ENCODE measurements at regions not wholly inside any gene's neighbourhood (a gene's known extent, or its start where the extent isn't known, plus 50 kb on each side); places are given as distances from the start of the nearest gene placed in this dataset.

DNA sequence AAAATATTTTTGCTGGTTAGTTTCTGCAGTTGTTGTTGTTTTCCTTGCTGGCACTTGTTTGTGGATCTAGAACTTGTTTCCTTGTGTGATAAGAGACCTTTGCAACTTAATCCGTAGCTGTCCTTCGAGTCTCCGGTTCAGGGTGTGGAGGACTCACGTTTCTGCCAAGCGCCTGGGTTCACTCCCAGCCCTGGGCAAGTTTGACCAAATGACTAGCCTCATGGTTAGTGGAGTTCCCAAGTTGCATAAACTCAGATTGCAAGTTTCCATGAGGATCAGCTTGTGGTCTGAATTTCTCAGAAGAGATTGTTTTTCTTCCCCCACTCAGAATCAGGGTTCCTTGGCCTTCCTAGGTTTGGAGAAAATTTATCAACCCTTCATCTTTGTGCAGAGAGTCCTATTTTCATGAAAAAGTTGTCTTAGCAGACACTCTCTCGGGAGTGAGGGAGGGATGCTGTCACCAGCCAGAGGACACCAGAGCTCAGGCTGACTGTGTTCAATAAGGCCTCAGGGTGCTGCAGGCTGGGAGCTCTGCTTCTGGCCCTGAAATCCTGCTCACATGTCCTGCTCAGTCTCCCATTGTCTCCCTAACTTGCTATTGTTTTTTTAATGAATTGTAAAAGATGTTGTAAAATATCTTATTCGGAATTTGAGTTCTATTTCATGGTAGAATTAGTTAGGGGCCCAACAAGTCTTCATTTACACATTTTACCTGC lies 377.7 kb upstream of the KLF6 start:
- H2AFZ ChIP-seq (ENCODE audit: low read length): no peak overlapping the region
- H3K4me1 Mint-ChIP-seq: peaks cover 17 to 23% of the 10 kb centered on the region in 2 experiments

More for the DNA sequence above, 377.7 kb upstream of the KLF6 start:
- no peak overlapping the region for H3K4me3 Mint-ChIP-seq
- H3K23me2 ChIP-seq (ENCODE audit: insufficient read length, low read depth, low read length, poor library complexity, severe bottlenecking): no peaks in the 10 kb centered on the region
- H3K14ac ChIP-seq (ENCODE audit: insufficient read depth, low read length): no peak overlapping the region
- H2AK5ac ChIP-seq (ENCODE audit: insufficient read length, low read length): no peak overlapping the region
- no peak overlapping the region for H3K9ac ChIP-seq (ENCODE audit: extremely low read depth, insufficient read length, low read length)
- H3K36me3 Mint-ChIP-seq (ENCODE audit: insufficient read depth in 1 of 3, low read depth in 3 of 3): no peaks in the 10 kb centered on the region
- no peak overlapping the region for H2BK12ac ChIP-seq (ENCODE audit: insufficient read length, low read depth, low read length)
- H3K9me3 ChIP-seq (ENCODE audit: control insufficient read depth, low read depth, low read length): no peaks in the 10 kb centered on the region
- H3K4me1 ChIP-seq (ENCODE audit: insufficient read depth, low read length): no peaks in the 10 kb centered on the region; the same call in 1 of the 2 replicates
- WGBS (ENCODE audit: extremely low coverage, insufficient read length, low lambda C conversion rate): no CpG with 5 or more reads among the region's 7 CpGs
- no peak overlapping the region for H2BK20ac ChIP-seq (ENCODE audit: low read depth, low read length, poor library complexity, severe bottlenecking)
- H3K18ac ChIP-seq (ENCODE audit: insufficient read length, low read depth, low read length): no peak overlapping the region
- no peak overlapping the region for H2BK15ac ChIP-seq (ENCODE audit: low read depth, low read length)
- no peaks in the 10 kb centered on the region for H4K20me1 ChIP-seq (ENCODE audit: control insufficient read depth, insufficient read depth, insufficient read length)
- no peak overlapping the region for H3K27ac ChIP-seq (ENCODE audit: insufficient read length, low read depth, low read length)
- no peaks in the 10 kb centered on the region for H3K79me2 ChIP-seq (ENCODE audit: insufficient read depth, low read length)
- H3K27me3 ChIP-seq (ENCODE audit: insufficient read depth, low read length): no peaks in the 10 kb centered on the region
- H3K4ac ChIP-seq (ENCODE audit: low read depth, low read length): no peak overlapping the region
- no peak overlapping the region for H4K91ac ChIP-seq (ENCODE audit: insufficient read length, low read depth, low read length)
- DNase-seq: no peak
- H4K5ac ChIP-seq (ENCODE audit: insufficient read length, low read depth, low read length): no peak overlapping the region
- no peak overlapping the region for H3K56ac ChIP-seq (ENCODE audit: insufficient read length, low read depth, low read length)
- H4K8ac ChIP-seq (replicated peaks; ENCODE audit: insufficient read length, low read depth, low read length): no peak overlapping the region
- H2BK5ac ChIP-seq (ENCODE audit: insufficient read length, low read length): no peak overlapping the region
- no peak overlapping the region for H3T11ph ChIP-seq (ENCODE audit: low read length)
- no peak overlapping the region for H2BK120ac ChIP-seq (ENCODE audit: low read depth, low read length, poor library complexity, severe bottlenecking)
- no peak overlapping the region for H3K23ac ChIP-seq (ENCODE audit: insufficient read length, low read depth, low read length)
- TF ChIP-seq, protein P1, sequence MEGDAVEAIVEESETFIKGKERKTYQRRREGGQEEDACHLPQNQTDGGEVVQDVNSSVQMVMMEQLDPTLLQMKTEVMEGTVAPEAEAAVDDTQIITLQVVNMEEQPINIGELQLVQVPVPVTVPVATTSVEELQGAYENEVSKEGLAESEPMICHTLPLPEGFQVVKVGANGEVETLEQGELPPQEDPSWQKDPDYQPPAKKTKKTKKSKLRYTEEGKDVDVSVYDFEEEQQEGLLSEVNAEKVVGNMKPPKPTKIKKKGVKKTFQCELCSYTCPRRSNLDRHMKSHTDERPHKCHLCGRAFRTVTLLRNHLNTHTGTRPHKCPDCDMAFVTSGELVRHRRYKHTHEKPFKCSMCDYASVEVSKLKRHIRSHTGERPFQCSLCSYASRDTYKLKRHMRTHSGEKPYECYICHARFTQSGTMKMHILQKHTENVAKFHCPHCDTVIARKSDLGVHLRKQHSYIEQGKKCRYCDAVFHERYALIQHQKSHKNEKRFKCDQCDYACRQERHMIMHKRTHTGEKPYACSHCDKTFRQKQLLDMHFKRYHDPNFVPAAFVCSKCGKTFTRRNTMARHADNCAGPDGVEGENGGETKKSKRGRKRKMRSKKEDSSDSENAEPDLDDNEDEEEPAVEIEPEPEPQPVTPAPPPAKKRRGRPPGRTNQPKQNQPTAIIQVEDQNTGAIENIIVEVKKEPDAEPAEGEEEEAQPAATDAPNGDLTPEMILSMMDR (conservative IDR thresholded peaks at IDR 0.05): no peak
- peak overlapping the region in 2 of 3 experiments; percentile 47 to 75; a peak in 3 of 7 replicates for H3K27ac Mint-ChIP-seq
- no peaks in the 10 kb centered on the region for H3K27me3 Mint-ChIP-seq (ENCODE audit: low read depth)
- H3K79me1 ChIP-seq (ENCODE audit: insufficient read depth, low read depth, low read length, poor library complexity, severe bottlenecking): no peaks in the 10 kb centered on the region
- no peaks in the 10 kb centered on the region; a peak in 1 of 5 replicates for H3K9me3 Mint-ChIP-seq
- no peak overlapping the region for H3K4me2 ChIP-seq (ENCODE audit: insufficient read depth, insufficient read length, low read length)
